H1 (cell line): ENCODE measurements at regions not wholly inside any gene's neighbourhood (a gene's known extent, or its start where the extent isn't known, plus 50 kb on each side); places are given as distances from the start of the nearest gene placed in this dataset.

ENCODE experiments used
- CTCF ChIA-PET: fragments of 300-600 bp; sonication (Branson Sonifier 250); formaldehyde crosslinking; loops from one replicate; lab custom pipeline; 2021; ENCODE audit not compliant: partially characterized antibody; lab: Charles Lee
- POLR2A ChIA-PET: fragments of 300-600 bp; sonication (Branson Sonifier 250); formaldehyde crosslinking; loops from one replicate; lab custom pipeline; 2021; ENCODE audit warnings: inconsistent platforms; ENCODE audit not compliant: partially characterized antibody; lab: Charles Lee
- DNase-seq, 2 experiments: peaks; one replicate each; pipeline versions ENCODE4 v3.0.0 to v3.0.0-alpha.2; 2010 to 2022; ENCODE audit warnings: low spot score in 2 of 2, low read depth in 1 of 2, mixed read lengths in 1 of 2
- FAIRE-seq: peaks from 2 replicates; lab custom pipeline; 2011; peaks lifted over from hg19 to GRCh38; lab: Jason Lieb, UNC
- H2AFZ ChIP-seq: 2 replicates; pipeline ENCODE4 v1.8.1; 2012; ENCODE audit warnings: low read length, inconsistent platforms
- H2AK5ac ChIP-seq: 2 replicates; pipeline ENCODE4 v1.6.1; 2013; ENCODE audit warnings: low read depth, low read length
- H2BK120ac ChIP-seq: replicated peaks from 2 replicates; pipeline ENCODE3; 2013; ENCODE audit warnings: low read depth, low read length, inconsistent platforms
- H2BK12ac ChIP-seq: 2 replicates; pipeline ENCODE4 v1.6.1; 2013; ENCODE audit warnings: low read depth, low read length
- H2BK15ac ChIP-seq: 2 replicates; pipeline ENCODE4 v1.6.1; 2013; ENCODE audit warnings: low read length
- H2BK20ac ChIP-seq: 2 replicates; pipeline ENCODE4 v1.6.1; 2013; ENCODE audit warnings: low read length
- H2BK5ac ChIP-seq: 2 replicates; pipeline ENCODE4 v1.6.1; 2013; ENCODE audit warnings: low read depth, low read length
- H3K14ac ChIP-seq: 2 replicates; pipeline ENCODE4 v1.6.1; 2013; ENCODE audit warnings: inconsistent platforms; ENCODE audit not compliant: insufficient read length
- H3K18ac ChIP-seq: 2 replicates; pipeline ENCODE4 v1.6.1; 2013; ENCODE audit warnings: low read length; ENCODE audit errors: extremely low read depth
- H3K23ac ChIP-seq: 2 replicates; pipeline ENCODE4 v1.6.1; 2013; ENCODE audit warnings: inconsistent platforms; ENCODE audit not compliant: insufficient read length
- H3K23me2 ChIP-seq: 2 replicates; pipeline ENCODE4 v1.6.1; 2013; ENCODE audit warnings: low read depth, low read length
- H3K27ac ChIP-seq: 2 replicates; pipeline ENCODE4 v1.6.1; 2011; ENCODE audit warnings: low read depth, low read length, inconsistent platforms
- H3K27me3 ChIP-seq, 4 experiments: replicated peaks in 1 of 4; 1 replicate in 1 of 4; 2 replicates in 3 of 4; pipeline versions ENCODE4 v1.6.1 to v1.8.1; 2011 to 2013; ENCODE audit warnings: low read length in 3 of 4, mild to moderate bottlenecking in 3 of 4, inconsistent platforms in 2 of 4, mixed read lengths in 2 of 4, moderate library complexity in 1 of 4; ENCODE audit not compliant: control insufficient read depth in 3 of 4, insufficient read depth in 3 of 4; ENCODE audit errors: extremely low read depth in 1 of 4
- H3K36me3 ChIP-seq, 4 experiments: 2 replicates each; pipeline versions ENCODE4 v1.6.1 to v1.8.1; 2011 to 2013; ENCODE audit warnings: mild to moderate bottlenecking in 4 of 4, low read length in 3 of 4, moderate library complexity in 2 of 4, control low read depth in 1 of 4, inconsistent platforms in 1 of 4; ENCODE audit not compliant: insufficient read depth in 4 of 4, control insufficient read depth in 2 of 4
- H3K4ac ChIP-seq: replicated peaks from 2 replicates; pipeline ENCODE3; 2013; ENCODE audit warnings: low read length, low read depth, mixed read lengths, inconsistent platforms; ENCODE audit not compliant: insufficient read length
- H3K4me1 ChIP-seq, 4 experiments: replicated peaks in 1 of 4; 1 replicate in 1 of 4; 2 replicates in 3 of 4; pipeline versions ENCODE4 v1.6.1 to v1.8.1; 2011 to 2013; ENCODE audit warnings: low read length in 3 of 4, inconsistent platforms in 2 of 4, mixed read lengths in 1 of 4; ENCODE audit not compliant: insufficient read depth in 4 of 4, control insufficient read depth in 3 of 4
- H3K4me2 ChIP-seq, 2 experiments: 2 replicates each; pipeline versions ENCODE4 v1.6.1 to v1.8.1; 2011 to 2013; ENCODE audit warnings: low read depth in 2 of 2, low read length in 2 of 2, control low read depth in 1 of 2, inconsistent platforms in 1 of 2, mild to moderate bottlenecking in 1 of 2; ENCODE audit not compliant: insufficient read depth in 1 of 2
- H3K4me3 ChIP-seq, 4 experiments: fragments of 200-600, 300-600 bp in 1 of 4; sonication (generic), shearing (Covaris generic), sonication (Bioruptor Twin) in 1 of 4; 2 replicates each; pipeline versions ENCODE4 v1.5.1 to v1.8.1; 2011 to 2016; ENCODE audit warnings: low read length in 4 of 4, low read depth in 3 of 4, control low read depth in 2 of 4, inconsistent platforms in 2 of 4, mild to moderate bottlenecking in 2 of 4, mixed read lengths in 1 of 4, moderate library complexity in 1 of 4; ENCODE audit not compliant: insufficient read depth in 2 of 4; ENCODE audit errors: extremely low read depth in 1 of 4
- H3K56ac ChIP-seq: replicated peaks from 2 replicates; pipeline ENCODE3; 2013; ENCODE audit warnings: low read depth, mild to moderate bottlenecking, mixed read lengths, low read length, inconsistent platforms; ENCODE audit not compliant: insufficient read length
- H3K79me1 ChIP-seq: 2 replicates; pipeline ENCODE4 v1.6.1; 2013; ENCODE audit warnings: low read depth, low read length, control low read depth
- H3K79me2 ChIP-seq, 2 experiments: 2 replicates each; pipeline versions ENCODE4 v1.6.1 to v1.8.1; 2012 to 2013; ENCODE audit warnings: low read length in 2 of 2, mild to moderate bottlenecking in 2 of 2, inconsistent platforms in 1 of 2; ENCODE audit not compliant: insufficient read depth in 2 of 2, control insufficient read depth in 1 of 2
- H3K9ac ChIP-seq, 4 experiments: replicated peaks in 1 of 4; 1 replicate in 1 of 4; 2 replicates in 3 of 4; pipeline versions ENCODE4 v1.6.1 to v1.8.1; 2011 to 2013; ENCODE audit warnings: low read depth in 3 of 4, low read length in 3 of 4, control low read depth in 2 of 4, mild to moderate bottlenecking in 2 of 4, moderate library complexity in 2 of 4, inconsistent platforms in 1 of 4; ENCODE audit errors: extremely low read depth in 1 of 4
- H3K9me3 ChIP-seq, 2 experiments: 2 replicates each; pipeline versions ENCODE4 v1.6.1 to v1.8.1; 2012 to 2013; ENCODE audit warnings: mild to moderate bottlenecking in 2 of 2, moderate library complexity in 2 of 2, control low read depth in 1 of 2, inconsistent platforms in 1 of 2, low read depth in 1 of 2, low read length in 1 of 2, mixed read lengths in 1 of 2; ENCODE audit not compliant: insufficient read depth in 2 of 2
- H4K20me1 ChIP-seq, 2 experiments: replicated peaks in 1 of 2; 2 replicates each; pipeline versions ENCODE3 to v1.8.1; 2011 to 2013; ENCODE audit warnings: inconsistent platforms in 2 of 2, low read length in 2 of 2, mild to moderate bottlenecking in 1 of 2; ENCODE audit not compliant: insufficient read depth in 2 of 2, control insufficient read depth in 1 of 2
- H4K5ac ChIP-seq: 2 replicates; pipeline ENCODE4 v1.6.1; 2013; ENCODE audit warnings: low read length, low read depth, mixed read lengths, inconsistent platforms; ENCODE audit not compliant: insufficient read length
- H4K8ac ChIP-seq: 2 replicates; pipeline ENCODE4 v1.8.0; 2013; ENCODE audit warnings: mild to moderate bottlenecking, moderate library complexity, low read length, inconsistent platforms; ENCODE audit not compliant: insufficient read depth; ENCODE audit errors: extremely low read depth
- H4K91ac ChIP-seq: replicated peaks from 2 replicates; pipeline ENCODE3; 2013; ENCODE audit warnings: low read length, mixed read lengths, inconsistent platforms; ENCODE audit not compliant: insufficient read length
- BCL11A ChIP-seq, 2 experiments: IDR thresholded peaks; one replicate each; pipeline ENCODE4 v1.6.1; 2011; ENCODE audit warnings: low read depth in 2 of 2, low read length in 2 of 2, mild to moderate bottlenecking in 2 of 2
- CBX8 ChIP-seq: fragments of 300-800, 300-1000 bp; sonication (generic); IDR thresholded peaks from 2 replicates; pipeline ENCODE4 v1.7.1; 2016; ENCODE audit warnings: low read depth, low read length, borderline replicate concordance
- CTBP2 ChIP-seq: IDR thresholded peaks from 2 replicates; pipeline ENCODE4 v1.7.0; 2011; ENCODE audit warnings: borderline replicate concordance, mild to moderate bottlenecking, moderate library complexity, mixed read lengths, low read length; ENCODE audit not compliant: insufficient read depth, insufficient read length
- EZH2 ChIP-seq: fragments of 200-600 bp; sonication (generic); IDR thresholded peaks from 2 replicates; pipeline ENCODE4 v1.7.1; 2012; ENCODE audit warnings: low read depth, mild to moderate bottlenecking, moderate library complexity, low read length, inconsistent platforms; ENCODE audit not compliant: severe bottlenecking
- GTF2F1 ChIP-seq: IDR thresholded peaks from 2 replicates; pipeline ENCODE4 v1.6.1; 2012; ENCODE audit warnings: low read depth, low read length, improper control_type of control experiment, borderline replicate concordance
- JUN ChIP-seq: IDR thresholded peaks from 2 replicates; pipeline ENCODE4 v1.6.1; 2011; ENCODE audit warnings: low read depth, mild to moderate bottlenecking, improper control_type of control experiment, low read length
- JUND ChIP-seq: IDR thresholded peaks from 2 replicates; pipeline ENCODE4 v1.6.1; 2011; ENCODE audit warnings: mild to moderate bottlenecking, improper control_type of control experiment, low read length
- KDM1A ChIP-seq: fragments of 200-600, 300-600 bp; sonication (generic); IDR thresholded peaks from 2 replicates; pipeline ENCODE4 v1.7.1; 2016; ENCODE audit warnings: mild to moderate bottlenecking, low read length, borderline replicate concordance
- POLR2A ChIP-seq, 2 experiments: IDR thresholded peaks; 1 replicate in 1 of 2; 2 replicates in 1 of 2; pipeline ENCODE4 v1.6.1; 2011; ENCODE audit warnings: low read depth in 2 of 2, low read length in 2 of 2, mild to moderate bottlenecking in 2 of 2; ENCODE audit errors: control extremely low read depth in 1 of 2
- RBBP5 ChIP-seq: IDR thresholded peaks from 2 replicates; pipeline ENCODE4 v1.7.1; 2012; ENCODE audit warnings: low read depth, mild to moderate bottlenecking, inconsistent platforms, low read length, moderate library complexity, borderline replicate concordance
- RFX5 ChIP-seq: IDR thresholded peaks from 2 replicates; pipeline ENCODE4 v1.6.1; 2011; ENCODE audit warnings: low read depth, low read length, improper control_type of control experiment, borderline replicate concordance
- RXRA ChIP-seq: IDR thresholded peaks from 2 replicates; pipeline ENCODE4 v1.6.1; 2011; ENCODE audit warnings: low read depth, mild to moderate bottlenecking, low read length, moderate library complexity; ENCODE audit not compliant: insufficient read depth
- SP4 ChIP-seq: IDR thresholded peaks from 2 replicates; pipeline ENCODE4 v1.6.1; 2012; ENCODE audit warnings: low read length, inconsistent platforms
- WGBS, 2 experiments: shearing (Covaris generic) in 1 of 2; methylation state at CpG; one replicate each; pipeline versions ENCODE4 v1.1.6 to v1.1.7; 2013 to 2015; ENCODE audit warnings: low lambda C conversion rate in 2 of 2, mixed read lengths in 2 of 2, inconsistent platforms in 1 of 2, low coverage in 1 of 2, missing lambda C conversion rate in 1 of 2; ENCODE audit not compliant: insufficient replicate concordance in 2 of 2, insufficient coverage in 1 of 2, insufficient read length in 1 of 2; ENCODE audit errors: extremely low coverage in 1 of 2, missing lambda C conversion rate in 1 of 2; 5-methylcytosine and 5-hydroxymethylcytosine counted together
- TF ChIP-seq, protein P1 (sequence below): IDR thresholded peaks from 2 replicates; pipeline ENCODE4 v1.6.1; 2012; ENCODE audit warnings: inconsistent platforms

- H3K23me2 ChIP-seq, result no peaks in the 10 kb centered on the region
- no peaks in the 10 kb centered on the region for H3K36me3 ChIP-seq
- no peaks in the 10 kb centered on the region for H4K20me1 ChIP-seq
- H3K56ac ChIP-seq, result no peak overlapping the region
- no peak overlapping the region for H3K4me3 ChIP-seq
- POLR2A ChIA-PET, result no interaction called here
- no peaks in the 10 kb centered on the region for H3K9me3 ChIP-seq
- no peak overlapping the region for H4K91ac ChIP-seq
- CTCF ChIA-PET, result interaction anchor here (5.1 kb wide), 1 partner anchor 31 kb away, joined by 29 read pairs; no protein-coding TSS in a partner anchor
- no peak overlapping the region for H3K9ac ChIP-seq
- no peak overlapping the region for H3K18ac ChIP-seq
- H3K27ac ChIP-seq, result no peak overlapping the region
- no peak overlapping the region for H3K4me2 ChIP-seq
- H3K79me2 ChIP-seq, result no peaks in the 10 kb centered on the region
- H3K27me3 ChIP-seq, result no peaks in the 10 kb centered on the region
- no peak for FAIRE-seq
- 0 out of 2 replicates have a peak overlapping the region, but pooled peaks have one; percentile 59 for H2AFZ ChIP-seq
- H3K4ac ChIP-seq, result no peak overlapping the region
- H3K79me1 ChIP-seq, result no peaks in the 10 kb centered on the region
- peaks cover 0 to 4% (median 0%) of the 10 kb centered on the region in 4 experiments; a peak in 2 of 7 replicates for H3K4me1 ChIP-seq
- no peak overlapping the region for H4K8ac ChIP-seq
- 81% methylated on average over 2 of the region's 2 CpGs; no CpG with 5 or more reads in 1 of the 2 experiments for WGBS, 2 experiments
- no peak for DNase-seq
- H3K14ac ChIP-seq, result no peak overlapping the region
- no peak overlapping the region for H3K23ac ChIP-seq
- H2AK5ac ChIP-seq, result no peak overlapping the region
- no peak overlapping the region for H2BK20ac ChIP-seq
- H2BK120ac ChIP-seq, result no peak overlapping the region
- no peak overlapping the region for H2BK15ac ChIP-seq
- no peak overlapping the region for H4K5ac ChIP-seq
- no peak overlapping the region for H2BK5ac ChIP-seq
- no peak overlapping the region for H2BK12ac ChIP-seq
- TF ChIP-seq SP4 (no peak), JUND (no peak), RXRA (no peak), CTBP2 (no peak), CBX8 (no peak), BCL11A (IDR thresholded peaks at IDR 0.05; ENCODE audit: low read depth in 2 of 2, low read length in 2 of 2) (no peak), JUN (no peak), KDM1A (no peak), RBBP5 (no peak), RFX5 (no peak), GTF2F1 (no peak), EZH2 (no peak), POLR2A (IDR thresholded peaks at IDR 0.05; ENCODE audit: control extremely low read depth in 1 of 2, low read depth in 2 of 2, low read length in 2 of 2) (no peak)
- TF ChIP-seq, protein P1, sequence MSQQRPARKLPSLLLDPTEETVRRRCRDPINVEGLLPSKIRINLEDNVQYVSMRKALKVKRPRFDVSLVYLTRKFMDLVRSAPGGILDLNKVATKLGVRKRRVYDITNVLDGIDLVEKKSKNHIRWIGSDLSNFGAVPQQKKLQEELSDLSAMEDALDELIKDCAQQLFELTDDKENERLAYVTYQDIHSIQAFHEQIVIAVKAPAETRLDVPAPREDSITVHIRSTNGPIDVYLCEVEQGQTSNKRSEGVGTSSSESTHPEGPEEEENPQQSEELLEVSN, result no peak
Measured at GRCh38 chr12:100703868-100704267, 90.7 kb upstream of the ANO4 start.
